A549 (cell line): ENCODE measurements at regions not wholly inside any gene's neighbourhood (a gene's known extent, or its start where the extent isn't known, plus 50 kb on each side); places are given as distances from the start of the nearest gene placed in this dataset.

Experiments used
- ATAC-seq, 2 experiments: fragments of 200-7000 bp in 1 of 2; fragments of >200 bp in 1 of 2; cut with Nextera tagmentation in 1 of 2; cut with Tn5 transposase in 1 of 2; 3 replicates each; pipeline versions ENCODE4 v1.8.0 to v1.9.1; 2018 to 2020; ENCODE audit warnings: mild to moderate bottlenecking in 1 of 2, moderate library complexity in 1 of 2
- CTCF ChIA-PET: fragments of 300-600 bp; sonication (Branson Sonifier 250); formaldehyde crosslinking; extraction: SDS; loops from one replicate; lab custom pipeline; 2021; ENCODE audit warnings: antibody characterized with exemption, inconsistent platforms; lab: Yijun Ruan, JAX
- POLR2A ChIA-PET: fragments of 350-600 bp; formaldehyde crosslinking; extraction: SDS; loops from one replicate; lab custom pipeline; 2021; ENCODE audit warnings: antibody characterized with exemption, inconsistent platforms; lab: Yijun Ruan, JAX
- DNase-seq, 2 experiments: peaks; one replicate each; pipeline versions ENCODE4 v3.0.0 to v3.0.0-alpha.2; 2011 to 2016; ENCODE audit warnings: low read depth in 1 of 2, low spot score in 1 of 2
- FAIRE-seq: peaks from 2 replicates; lab custom pipeline; 2011; peaks lifted over from hg19 to GRCh38; lab: Jason Lieb, UNC
- H3K27ac ChIP-seq, 2 experiments: fragments of >200 bp; sonication (Bioruptor Twin); formaldehyde crosslinking; 3 replicates each; pipeline ENCODE4 v1.5.1; 2016 to 2017
- H3K4me1 ChIP-seq: fragments of >200 bp; sonication (Bioruptor Twin); formaldehyde crosslinking; 3 replicates; pipeline ENCODE4 v1.6.1; 2016
- H3K4me2 ChIP-seq: fragments of >200 bp; sonication (Bioruptor Twin); formaldehyde crosslinking; 3 replicates; pipeline ENCODE4 v1.6.1; 2016
- H3K4me3 ChIP-seq: fragments of >200 bp; sonication (Bioruptor Twin); formaldehyde crosslinking; 3 replicates; pipeline ENCODE4 v1.5.1; 2016
- H3K9me3 ChIP-seq: fragments of >200 bp; sonication (Bioruptor Twin); formaldehyde crosslinking; 3 replicates; pipeline ENCODE4 v1.6.1; 2016
- CBX8 ChIP-seq: fragments of 200-600 bp; sonication (generic); IDR thresholded peaks from 2 replicates; pipeline ENCODE4 v1.6.1; 2016
- CHD2 ChIP-seq: fragments of 150-350 bp; IDR thresholded peaks from 2 replicates; pipeline ENCODE4 v1.6.1; 2014; ENCODE audit warnings: low read length; ENCODE audit not compliant: partially characterized antibody
- EHMT2 ChIP-seq: fragments of 200-600 bp; sonication (generic); IDR thresholded peaks from 2 replicates; pipeline ENCODE4 v1.6.1; 2016; ENCODE audit warnings: antibody characterized with exemption, low read depth, mild to moderate bottlenecking, moderate library complexity
- FOSB ChIP-seq: fragments of 250-450 bp; sonication (Bioruptor Pico); IDR thresholded peaks from 2 replicates; pipeline ENCODE4 v1.5.0; 2020; ENCODE audit warnings: mild to moderate bottlenecking, moderate library complexity
- FOSL2 ChIP-seq, 2 experiments: fragments of 450-650 bp in 1 of 2; fragments of >200 bp in 1 of 2; sonication (Bioruptor Twin) in 1 of 2; formaldehyde crosslinking; IDR thresholded peaks; 2 replicates each; pipeline versions ENCODE4 v1.5.0 to v1.6.1; 2016 to 2020; ENCODE audit warnings: mild to moderate bottlenecking in 1 of 2, moderate library complexity in 1 of 2
- FOXS1 ChIP-seq: fragments of 250-450 bp; sonication (Bioruptor Pico); IDR thresholded peaks from 2 replicates; pipeline ENCODE4 v1.5.0; 2020; ENCODE audit warnings: mild to moderate bottlenecking, moderate library complexity
- GATA3 ChIP-seq: IDR thresholded peaks from 2 replicates; pipeline ENCODE4 v1.6.1; 2012; ENCODE audit warnings: borderline replicate concordance
- HOXA7 ChIP-seq: fragments of 250-450 bp; sonication (Bioruptor Pico); IDR thresholded peaks from 2 replicates; pipeline ENCODE4 v1.5.0; 2020; ENCODE audit warnings: mild to moderate bottlenecking, moderate library complexity
- JUN ChIP-seq, 2 experiments: fragments of >200 bp; sonication (Bioruptor Twin); formaldehyde crosslinking; IDR thresholded peaks; 2 replicates in 1 of 2; 3 replicates in 1 of 2; pipeline ENCODE4 v1.6.1; 2016 to 2017
- JUNB ChIP-seq: fragments of >200 bp; sonication (Bioruptor Twin); formaldehyde crosslinking; IDR thresholded peaks from 2 replicates; pipeline ENCODE4 v1.6.1; 2016
- NPAS2 ChIP-seq: fragments of 250-450 bp; sonication (Bioruptor Pico); IDR thresholded peaks from 2 replicates; pipeline ENCODE4 v1.8.0; 2022; ENCODE audit warnings: mild to moderate bottlenecking, moderate library complexity, borderline replicate concordance
- NR3C1 ChIP-seq: fragments of >200 bp; sonication (Bioruptor Twin); formaldehyde crosslinking; IDR thresholded peaks from 3 replicates; pipeline ENCODE4 v1.6.1; 2017
- PHF8 ChIP-seq: fragments of 200-600 bp; sonication (generic); IDR thresholded peaks from 2 replicates; pipeline ENCODE4 v1.6.1; 2016; ENCODE audit warnings: low read depth, mild to moderate bottlenecking, antibody characterized with exemption, moderate library complexity, borderline replicate concordance
- POLR2A ChIP-seq: IDR thresholded peaks from 2 replicates; pipeline ENCODE4 v1.6.1; 2012; ENCODE audit warnings: mild to moderate bottlenecking, low read length
- RARB ChIP-seq: fragments of 250-450 bp; sonication (Bioruptor Pico); IDR thresholded peaks from 2 replicates; pipeline ENCODE4 v1.8.0; 2021; ENCODE audit warnings: mild to moderate bottlenecking, moderate library complexity
- RCOR1 ChIP-seq: fragments of 150-350 bp; IDR thresholded peaks from 2 replicates; pipeline ENCODE4 v1.6.1; 2014; ENCODE audit warnings: antibody characterized with exemption, low read length, low read depth
- RNF2 ChIP-seq: fragments of 200-600 bp; sonication (generic); IDR thresholded peaks from 2 replicates; pipeline ENCODE4 v1.6.1; 2016; ENCODE audit warnings: low read depth, mild to moderate bottlenecking, antibody characterized with exemption, moderate library complexity, borderline replicate concordance
- WGBS: methylation state at CpG from one replicate; pipeline ENCODE4 v1.1.6; 2017; ENCODE audit errors: missing lambda C conversion rate; 5-methylcytosine and 5-hydroxymethylcytosine counted together
- TF ChIP-seq, protein P1 (sequence below): fragments of 250-450 bp; sonication (Bioruptor Pico); IDR thresholded peaks from 2 replicates; pipeline ENCODE4 v1.5.0; 2020; ENCODE audit warnings: low read depth, mild to moderate bottlenecking, moderate library complexity
- TF ChIP-seq, protein P2 (sequence below): fragments of >200 bp; sonication (Bioruptor Twin); formaldehyde crosslinking; IDR thresholded peaks from 3 replicates; pipeline ENCODE4 v1.6.1; 2016
- TF ChIP-seq, protein P3 (sequence below): fragments of 200-600 bp; sonication (generic); IDR thresholded peaks from 2 replicates; pipeline ENCODE4 v1.6.1; 2016; ENCODE audit warnings: antibody characterized with exemption, mild to moderate bottlenecking, moderate library complexity
- TF ChIP-seq, protein P4 (sequence below): fragments of 150-350 bp; IDR thresholded peaks from 2 replicates; pipeline ENCODE4 v1.6.1; 2014; ENCODE audit warnings: low read depth, mild to moderate bottlenecking, low read length
- TF ChIP-seq, protein P5 (sequence below): IDR thresholded peaks from 2 replicates; pipeline ENCODE4 v1.6.1; 2012
- TF ChIP-seq, protein P6 (sequence below): fragments of 250-450 bp; sonication (Bioruptor Pico); IDR thresholded peaks from 2 replicates; pipeline ENCODE4 v1.5.0; 2021; ENCODE audit warnings: mild to moderate bottlenecking, moderate library complexity, borderline replicate concordance

DNA sequence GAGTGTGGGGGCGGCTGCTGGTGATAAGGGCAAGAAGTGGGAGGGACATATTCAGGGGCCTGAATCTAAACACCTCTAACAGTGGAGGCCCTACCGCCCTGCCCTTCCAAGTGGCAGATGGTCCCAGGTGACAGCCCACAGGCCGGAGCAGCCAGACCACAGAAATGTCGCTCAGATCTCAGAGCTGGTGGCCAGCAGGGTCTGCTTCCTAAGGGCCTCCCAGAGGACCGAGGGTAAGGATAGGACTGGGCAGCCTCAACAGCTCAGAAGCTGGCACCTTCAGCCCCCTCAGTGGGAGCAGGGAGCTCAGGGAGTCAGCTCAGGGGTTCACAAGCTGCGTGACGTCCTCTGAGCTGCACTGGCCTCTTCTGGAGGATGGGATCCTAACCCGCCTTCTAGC, 201.8 kb upstream of the ZC3H12A start:
- WGBS: 6% methylated on average over 6 of the region's 8 CpGs
- CTCF ChIA-PET: no interaction called here

DNA sequence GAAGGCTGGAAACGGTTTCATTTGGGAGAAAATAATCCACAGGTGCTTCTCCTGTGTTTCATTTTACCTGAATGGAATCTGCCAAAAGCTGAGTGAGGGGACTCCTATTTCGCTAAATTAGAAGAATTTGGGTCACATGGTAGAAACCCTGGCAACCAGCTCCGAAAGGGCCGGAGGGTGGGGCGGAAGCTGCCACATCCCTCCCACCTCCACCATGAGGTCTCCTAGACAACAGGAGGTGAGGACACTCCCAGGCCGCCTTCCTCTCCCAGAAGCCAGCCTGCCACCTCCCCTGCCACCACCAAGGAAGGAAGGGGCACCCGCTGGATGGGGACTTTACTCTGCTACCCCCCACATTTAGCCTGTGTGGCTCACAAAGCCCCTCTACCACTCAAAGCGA, 199.9 kb upstream of the ZC3H12A start:
- H3K4me3 ChIP-seq: no peak overlapping the region
- ChIA-PET POLR2A (no interaction called here), CTCF (interaction anchor here (1.4 kb wide), 2 partner anchors 9 to 33 kb away, joined by 3 read pairs; no protein-coding TSS in a partner anchor)
- no peak overlapping the region for H3K4me2 ChIP-seq
- FAIRE-seq (no peak), ATAC-seq (no peak), DNase-seq (no peak)
- no peak for TF ChIP-seq RNF2
- TF ChIP-seq NPAS2 (CRISPR knock-in tag): no peak
- no peak for TF ChIP-seq JUN (IDR thresholded peaks at IDR 0.05)
- TF ChIP-seq HOXA7 (CRISPR knock-in tag): no peak
- no peak for TF ChIP-seq POLR2A
- TF ChIP-seq FOSL2 (IDR thresholded peaks at IDR 0.05): no peak
- no peak for TF ChIP-seq FOSL2 (CRISPR knock-in tag; IDR thresholded peaks at IDR 0.05)
- no peak for TF ChIP-seq RCOR1
- TF ChIP-seq GATA3: no peak
- no peak for TF ChIP-seq NR3C1
- 36% methylated on average over 6 of the region's 8 CpGs for WGBS
- no peak overlapping the region for H3K27ac ChIP-seq
- H3K9me3 ChIP-seq: no peaks in the 10 kb centered on the region
- no peaks in the 10 kb centered on the region for H3K4me1 ChIP-seq

More for the DNA sequence above, 201.8 kb upstream of the ZC3H12A start:
- H3K9me3 ChIP-seq: no peaks in the 10 kb centered on the region
- DNase-seq (no peak), ATAC-seq (0 out of 6 replicates have a peak, but pooled peaks of 1 of the 2 experiments have one; percentile 33), FAIRE-seq (no peak)
- TF ChIP-seq, protein P1, sequence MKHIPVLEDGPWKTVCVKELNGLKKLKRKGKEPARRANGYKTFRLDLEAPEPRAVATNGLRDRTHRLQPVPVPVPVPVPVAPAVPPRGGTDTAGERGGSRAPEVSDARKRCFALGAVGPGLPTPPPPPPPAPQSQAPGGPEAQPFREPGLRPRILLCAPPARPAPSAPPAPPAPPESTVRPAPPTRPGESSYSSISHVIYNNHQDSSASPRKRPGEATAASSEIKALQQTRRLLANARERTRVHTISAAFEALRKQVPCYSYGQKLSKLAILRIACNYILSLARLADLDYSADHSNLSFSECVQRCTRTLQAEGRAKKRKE (CRISPR knock-in tag): no peak
- TF ChIP-seq FOSB (no peak), FOSL2 (IDR thresholded peaks at IDR 0.05) (no peak), FOSL2 (CRISPR knock-in tag; IDR thresholded peaks at IDR 0.05) (no peak), CHD2 (no peak), CBX8 (no peak), RARB (CRISPR knock-in tag) (no peak), JUNB (no peak), FOXS1 (no peak), PHF8 (no peak), RCOR1 (no peak), EHMT2 (no peak)
- TF ChIP-seq, protein P2, sequence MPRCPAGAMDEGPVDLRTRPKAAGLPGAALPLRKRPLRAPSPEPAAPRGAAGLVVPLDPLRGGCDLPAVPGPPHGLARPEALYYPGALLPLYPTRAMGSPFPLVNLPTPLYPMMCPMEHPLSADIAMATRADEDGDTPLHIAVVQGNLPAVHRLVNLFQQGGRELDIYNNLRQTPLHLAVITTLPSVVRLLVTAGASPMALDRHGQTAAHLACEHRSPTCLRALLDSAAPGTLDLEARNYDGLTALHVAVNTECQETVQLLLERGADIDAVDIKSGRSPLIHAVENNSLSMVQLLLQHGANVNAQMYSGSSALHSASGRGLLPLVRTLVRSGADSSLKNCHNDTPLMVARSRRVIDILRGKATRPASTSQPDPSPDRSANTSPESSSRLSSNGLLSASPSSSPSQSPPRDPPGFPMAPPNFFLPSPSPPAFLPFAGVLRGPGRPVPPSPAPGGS: no peak
- TF ChIP-seq, protein P3, sequence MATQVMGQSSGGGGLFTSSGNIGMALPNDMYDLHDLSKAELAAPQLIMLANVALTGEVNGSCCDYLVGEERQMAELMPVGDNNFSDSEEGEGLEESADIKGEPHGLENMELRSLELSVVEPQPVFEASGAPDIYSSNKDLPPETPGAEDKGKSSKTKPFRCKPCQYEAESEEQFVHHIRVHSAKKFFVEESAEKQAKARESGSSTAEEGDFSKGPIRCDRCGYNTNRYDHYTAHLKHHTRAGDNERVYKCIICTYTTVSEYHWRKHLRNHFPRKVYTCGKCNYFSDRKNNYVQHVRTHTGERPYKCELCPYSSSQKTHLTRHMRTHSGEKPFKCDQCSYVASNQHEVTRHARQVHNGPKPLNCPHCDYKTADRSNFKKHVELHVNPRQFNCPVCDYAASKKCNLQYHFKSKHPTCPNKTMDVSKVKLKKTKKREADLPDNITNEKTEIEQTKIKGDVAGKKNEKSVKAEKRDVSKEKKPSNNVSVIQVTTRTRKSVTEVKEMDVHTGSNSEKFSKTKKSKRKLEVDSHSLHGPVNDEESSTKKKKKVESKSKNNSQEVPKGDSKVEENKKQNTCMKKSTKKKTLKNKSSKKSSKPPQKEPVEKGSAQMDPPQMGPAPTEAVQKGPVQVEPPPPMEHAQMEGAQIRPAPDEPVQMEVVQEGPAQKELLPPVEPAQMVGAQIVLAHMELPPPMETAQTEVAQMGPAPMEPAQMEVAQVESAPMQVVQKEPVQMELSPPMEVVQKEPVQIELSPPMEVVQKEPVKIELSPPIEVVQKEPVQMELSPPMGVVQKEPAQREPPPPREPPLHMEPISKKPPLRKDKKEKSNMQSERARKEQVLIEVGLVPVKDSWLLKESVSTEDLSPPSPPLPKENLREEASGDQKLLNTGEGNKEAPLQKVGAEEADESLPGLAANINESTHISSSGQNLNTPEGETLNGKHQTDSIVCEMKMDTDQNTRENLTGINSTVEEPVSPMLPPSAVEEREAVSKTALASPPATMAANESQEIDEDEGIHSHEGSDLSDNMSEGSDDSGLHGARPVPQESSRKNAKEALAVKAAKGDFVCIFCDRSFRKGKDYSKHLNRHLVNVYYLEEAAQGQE: no peak
- TF ChIP-seq, protein P4, sequence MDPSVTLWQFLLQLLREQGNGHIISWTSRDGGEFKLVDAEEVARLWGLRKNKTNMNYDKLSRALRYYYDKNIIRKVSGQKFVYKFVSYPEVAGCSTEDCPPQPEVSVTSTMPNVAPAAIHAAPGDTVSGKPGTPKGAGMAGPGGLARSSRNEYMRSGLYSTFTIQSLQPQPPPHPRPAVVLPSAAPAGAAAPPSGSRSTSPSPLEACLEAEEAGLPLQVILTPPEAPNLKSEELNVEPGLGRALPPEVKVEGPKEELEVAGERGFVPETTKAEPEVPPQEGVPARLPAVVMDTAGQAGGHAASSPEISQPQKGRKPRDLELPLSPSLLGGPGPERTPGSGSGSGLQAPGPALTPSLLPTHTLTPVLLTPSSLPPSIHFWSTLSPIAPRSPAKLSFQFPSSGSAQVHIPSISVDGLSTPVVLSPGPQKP: no peak
- TF ChIP-seq, protein P5, sequence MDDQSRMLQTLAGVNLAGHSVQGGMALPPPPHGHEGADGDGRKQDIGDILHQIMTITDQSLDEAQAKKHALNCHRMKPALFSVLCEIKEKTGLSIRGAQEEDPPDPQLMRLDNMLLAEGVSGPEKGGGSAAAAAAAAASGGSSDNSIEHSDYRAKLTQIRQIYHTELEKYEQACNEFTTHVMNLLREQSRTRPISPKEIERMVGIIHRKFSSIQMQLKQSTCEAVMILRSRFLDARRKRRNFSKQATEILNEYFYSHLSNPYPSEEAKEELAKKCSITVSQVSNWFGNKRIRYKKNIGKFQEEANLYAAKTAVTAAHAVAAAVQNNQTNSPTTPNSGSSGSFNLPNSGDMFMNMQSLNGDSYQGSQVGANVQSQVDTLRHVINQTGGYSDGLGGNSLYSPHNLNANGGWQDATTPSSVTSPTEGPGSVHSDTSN: no peak
- TF ChIP-seq, protein P6, sequence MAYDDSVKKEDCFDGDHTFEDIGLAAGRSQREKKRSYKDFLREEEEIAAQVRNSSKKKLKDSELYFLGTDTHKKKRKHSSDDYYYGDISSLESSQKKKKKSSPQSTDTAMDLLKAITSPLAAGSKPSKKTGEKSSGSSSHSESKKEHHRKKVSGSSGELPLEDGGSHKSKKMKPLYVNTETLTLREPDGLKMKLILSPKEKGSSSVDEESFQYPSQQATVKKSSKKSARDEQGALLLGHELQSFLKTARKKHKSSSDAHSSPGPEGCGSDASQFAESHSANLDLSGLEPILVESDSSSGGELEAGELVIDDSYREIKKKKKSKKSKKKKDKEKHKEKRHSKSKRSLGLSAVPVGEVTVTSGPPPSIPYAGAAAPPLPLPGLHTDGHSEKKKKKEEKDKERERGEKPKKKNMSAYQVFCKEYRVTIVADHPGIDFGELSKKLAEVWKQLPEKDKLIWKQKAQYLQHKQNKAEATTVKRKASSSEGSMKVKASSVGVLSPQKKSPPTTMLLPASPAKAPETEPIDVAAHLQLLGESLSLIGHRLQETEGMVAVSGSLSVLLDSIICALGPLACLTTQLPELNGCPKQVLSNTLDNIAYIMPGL (CRISPR knock-in tag): no peak
- H3K4me1 ChIP-seq: no peaks in the 10 kb centered on the region
- POLR2A ChIA-PET: no interaction called here
- H3K27ac ChIP-seq: no peak overlapping the region
- H3K4me2 ChIP-seq: no peak overlapping the region
- H3K4me3 ChIP-seq: no peak overlapping the region
